OCI-LY7 (cell line): ENCODE measurements at regions not wholly inside any gene's neighbourhood (a gene's known extent, or its start where the extent isn't known, plus 50 kb on each side); places are given as distances from the start of the nearest gene placed in this dataset.

ENCODE experiments used
- BruUV-seq: library from RNA; stranded (reverse); fragments of 400-500 nt; replicated peaks from 2 replicates; lab custom pipeline; 2021; lab: Mats Ljungman, UMichigan
- CTCF ChIA-PET: fragments of 300-600 bp; sonication (Branson Sonifier 250); formaldehyde crosslinking; loops from one replicate; lab custom pipeline; 2022; ENCODE audit warnings: antibody characterized with exemption; ENCODE audit not compliant: unreplicated experiment; lab: Charles Lee
- POLR2A ChIA-PET: fragments of 300-600 bp; sonication (Branson Sonifier 250); formaldehyde crosslinking; loops from one replicate; lab custom pipeline; 2022; ENCODE audit warnings: antibody characterized with exemption; lab: Charles Lee
- DNase-seq: peaks from one replicate; pipeline ENCODE4 v3.0.0-alpha.2; 2015; ENCODE audit warnings: low spot score
- H2AFZ ChIP-seq: fragments of 200-600 bp; sonication (generic), shearing (Covaris generic); 2 replicates; pipeline ENCODE4 v1.6.1; 2014; ENCODE audit warnings: mild to moderate bottlenecking, antibody characterized with exemption, low read length, moderate library complexity
- H3K27ac ChIP-seq: fragments of 200-600 bp; sonication (generic); 2 replicates; pipeline ENCODE4 v1.5.1; 2014; ENCODE audit warnings: mixed run types, low read depth, mild to moderate bottlenecking, moderate library complexity, low read length, inconsistent platforms; ENCODE audit not compliant: poor library complexity, severe bottlenecking
- H3K36me3 ChIP-seq: fragments of 200-600 bp; sonication (generic); 2 replicates; pipeline ENCODE4 v1.6.1; 2014; ENCODE audit warnings: mild to moderate bottlenecking, antibody characterized with exemption, low read length, moderate library complexity, mixed read lengths; ENCODE audit not compliant: insufficient read depth
- H3K4me1 ChIP-seq: fragments of 200-600 bp; sonication (generic); 2 replicates; pipeline ENCODE4 v1.5.1; 2014; ENCODE audit warnings: mild to moderate bottlenecking, low read length; ENCODE audit not compliant: insufficient read depth, poor library complexity, severe bottlenecking
- H3K4me2 ChIP-seq: fragments of 200-600 bp; sonication (generic); 2 replicates; pipeline ENCODE4 v1.6.1; 2014; ENCODE audit warnings: mild to moderate bottlenecking, low read length
- H3K4me3 ChIP-seq: fragments of 200-600 bp; sonication (generic); 2 replicates; pipeline ENCODE4 v1.5.1; 2014; ENCODE audit warnings: mild to moderate bottlenecking, low read depth, low read length; ENCODE audit not compliant: poor library complexity, severe bottlenecking
- H3K79me2 ChIP-seq: fragments of 200-600 bp; sonication (generic); 2 replicates; pipeline ENCODE4 v1.6.1; 2016; ENCODE audit warnings: low read depth, mild to moderate bottlenecking, low read length, moderate library complexity, mixed read lengths; ENCODE audit not compliant: insufficient read depth
- H3K9me2 ChIP-seq: fragments of 200-600 bp; sonication (generic); 2 replicates; pipeline ENCODE4 v1.6.1; 2016; ENCODE audit warnings: mild to moderate bottlenecking, low read length, mixed read lengths; ENCODE audit not compliant: insufficient read depth
- H3K9me3 ChIP-seq: fragments of 200-600 bp; sonication (generic); 2 replicates; pipeline ENCODE4 v1.6.1; 2014; ENCODE audit warnings: mild to moderate bottlenecking, mixed run types, low read length, mixed read lengths
- H4K20me1 ChIP-seq: fragments of 200-600 bp; sonication (generic); 2 replicates; pipeline ENCODE4 v1.6.1; 2014; ENCODE audit warnings: mild to moderate bottlenecking, antibody characterized with exemption, low read length, moderate library complexity, mixed read lengths; ENCODE audit not compliant: insufficient read depth
- CTCF ChIP-seq: fragments of 200-600 bp; sonication (generic); conservative IDR thresholded peaks from 2 replicates; pipeline ENCODE4 v1.5.1; 2014; ENCODE audit warnings: mild to moderate bottlenecking, antibody characterized with exemption, low read length, moderate library complexity, mixed read lengths
- EZH2phosphoT487 ChIP-seq: fragments of 200-600 bp; sonication (generic); IDR thresholded peaks from 2 replicates; pipeline ENCODE4 v1.6.1; 2018; ENCODE audit warnings: low read depth, borderline replicate concordance, mild to moderate bottlenecking, mixed run types, antibody characterized with exemption, low read length, moderate library complexity, mixed read lengths
- intact Hi-C: fragments of 100-400 bp; cut with micrococcal nuclease; formaldehyde crosslinking; loops from one replicate; pipeline ENCODE4 v1.10.0; 2022; ENCODE audit not compliant: unreplicated experiment

DNA sequence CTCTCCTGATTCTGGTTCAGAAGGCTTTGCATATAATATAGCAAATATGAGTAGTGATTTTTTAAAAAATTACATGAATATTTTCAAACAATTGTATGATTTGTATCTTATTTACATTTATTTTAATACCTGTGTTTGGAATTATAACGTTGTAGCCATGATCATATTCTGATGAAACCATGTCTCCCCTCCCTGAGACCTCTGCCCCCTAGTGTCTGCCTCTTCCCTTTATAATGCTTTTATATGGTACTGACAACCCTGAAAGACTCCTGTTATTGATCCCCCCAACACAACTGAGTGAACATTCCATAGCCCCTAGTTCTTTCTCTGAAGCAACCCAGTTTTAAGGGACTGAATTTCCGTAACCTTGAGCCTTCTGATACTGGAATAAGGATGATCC, 187.4 kb downstream of the SOX3 start:
- Histone ChIP-seq H3K27ac (no peak overlapping the region), H3K9me3 (no peaks in the 10 kb centered on the region), H3K36me3 (no peaks in the 10 kb centered on the region), H4K20me1 (no peaks in the 10 kb centered on the region), H3K79me2 (no peaks in the 10 kb centered on the region), H3K4me1 (no peaks in the 10 kb centered on the region), H3K9me2 (no peaks in the 10 kb centered on the region), H3K4me2 (no peak overlapping the region), H2AFZ (no peak overlapping the region), H3K4me3 (no peak overlapping the region)
- intact Hi-C loops, result no loop called here
- no peak for DNase-seq
- ChIA-PET CTCF (no interaction called here), POLR2A (interaction anchor here (0.6 kb wide), 1 partner anchor 566 kb away, joined by 4 read pairs; no protein-coding TSS in a partner anchor)
- no peak for TF ChIP-seq EZH2phosphoT487
- TF ChIP-seq CTCF, result no peak
- no TSS peak for BruUV-seq

DNA sequence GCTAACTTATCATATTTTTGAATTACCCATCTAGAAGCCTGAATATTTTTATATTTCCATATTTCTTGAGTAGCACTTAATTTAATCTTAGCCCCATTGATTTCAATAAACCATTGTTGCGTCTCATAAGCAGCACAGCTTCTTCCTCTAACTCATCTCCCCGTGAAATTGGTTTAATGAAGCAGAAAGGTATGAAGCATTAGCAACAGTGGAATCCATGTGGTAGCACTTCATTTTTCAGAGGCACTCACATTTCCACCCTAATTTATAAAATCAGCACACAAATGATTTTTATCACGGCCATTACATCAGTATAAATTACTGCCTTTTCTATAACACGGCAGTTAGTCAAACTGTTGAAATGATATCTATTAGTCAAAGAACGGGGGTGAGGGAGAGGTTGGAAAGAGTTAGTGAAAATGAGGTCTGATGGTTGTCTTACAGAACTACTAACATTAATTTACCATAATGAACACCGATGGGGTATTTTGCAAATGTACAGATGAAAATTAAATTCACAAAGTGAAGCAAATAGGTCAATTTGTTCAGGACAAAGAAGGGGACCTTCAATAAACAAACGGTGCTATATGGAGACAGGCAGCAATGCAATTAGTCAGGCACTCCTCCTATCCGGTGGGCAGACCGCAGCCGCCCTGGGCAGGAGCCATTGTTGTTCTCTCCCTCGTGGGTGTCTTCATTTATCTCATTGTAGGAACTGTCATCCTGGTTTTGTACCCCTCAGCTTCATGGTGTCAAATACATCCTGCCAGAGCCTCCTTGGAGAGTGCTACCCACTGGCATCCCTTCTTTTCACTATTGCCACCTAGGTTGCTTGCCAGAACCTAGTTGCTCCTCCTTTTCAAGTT, 205.7 kb downstream of the SOX3 start:
- CTCF ChIA-PET, result no interaction called here
- Histone ChIP-seq H4K20me1 (no peaks in the 10 kb centered on the region), H3K4me1 (no peaks in the 10 kb centered on the region), H2AFZ (no peak overlapping the region), H3K9me3 (no peaks in the 10 kb centered on the region), H3K27ac (no peak overlapping the region), H3K79me2 (no peaks in the 10 kb centered on the region), H3K9me2 (no peaks in the 10 kb centered on the region), H3K4me2 (no peak overlapping the region), H3K36me3 (no peaks in the 10 kb centered on the region), H3K4me3 (no peak overlapping the region)
- POLR2A ChIA-PET, result no interaction called here
- intact Hi-C loops, result no loop called here
- BruUV-seq, result no TSS peak
- TF ChIP-seq CTCF, result no peak
- TF ChIP-seq EZH2phosphoT487, result no peak
- DNase-seq, result no peak

DNA sequence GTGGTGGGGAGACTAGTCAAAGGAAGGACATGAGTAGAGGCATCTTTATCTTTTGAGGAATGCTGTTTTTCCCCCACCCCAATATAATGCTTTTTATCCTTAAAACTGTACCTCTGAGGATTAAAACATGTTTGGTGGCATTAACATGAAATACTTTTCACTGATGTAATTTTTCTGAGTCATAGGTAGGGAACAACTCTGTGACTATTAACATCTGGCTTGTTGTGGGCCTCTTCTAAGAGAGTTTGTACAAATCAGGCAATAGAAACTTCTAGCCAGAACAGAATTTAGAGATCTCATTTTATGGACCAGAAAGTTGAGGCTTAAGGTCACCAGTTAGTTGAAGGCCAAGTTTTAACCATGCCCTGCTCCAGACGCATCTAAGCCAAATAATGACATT, 207.6 kb downstream of the SOX3 start:
- CTCF ChIA-PET, result no interaction called here
- Histone ChIP-seq H4K20me1 (no peaks in the 10 kb centered on the region), H3K9me3 (no peaks in the 10 kb centered on the region), H3K4me2 (no peak overlapping the region), H3K79me2 (no peaks in the 10 kb centered on the region), H3K27ac (no peak overlapping the region), H2AFZ (no peak overlapping the region), H3K9me2 (no peaks in the 10 kb centered on the region), H3K4me3 (no peak overlapping the region), H3K4me1 (no peaks in the 10 kb centered on the region), H3K36me3 (no peaks in the 10 kb centered on the region)
- DNase-seq, result no peak
- POLR2A ChIA-PET, result no interaction called here
- intact Hi-C loops, result no loop called here
- TF ChIP-seq EZH2phosphoT487, result no peak
- no peak for TF ChIP-seq CTCF
- BruUV-seq, result no TSS peak
